22Rv1 (cell line): ENCODE measurements at regions not wholly inside any gene's neighbourhood (a gene's known extent, or its start where the extent isn't known, plus 50 kb on each side); places are given as distances from the start of the nearest gene placed in this dataset.
"Not testable (repeated sequence)": the region's sequence is repeated elsewhere in the genome, so short reads cannot be mapped to it uniquely, and the experiment has no call there.

ENCODE experiments used
- H3K27ac ChIP-seq: fragments of 450-650 bp; 2 replicates; pipeline ENCODE4 v1.5.1; 2017
- ZFX ChIP-seq: fragments of 450-650 bp; IDR thresholded peaks from 2 replicates; pipeline ENCODE4 v1.6.1; 2017; ENCODE audit warnings: antibody characterized with exemption, borderline replicate concordance
- TF ChIP-seq, protein P1 (sequence below): fragments of 450-650 bp; IDR thresholded peaks from 2 replicates; pipeline ENCODE4 v1.5.1; 2017; ENCODE audit warnings: mild to moderate bottlenecking

DNA sequence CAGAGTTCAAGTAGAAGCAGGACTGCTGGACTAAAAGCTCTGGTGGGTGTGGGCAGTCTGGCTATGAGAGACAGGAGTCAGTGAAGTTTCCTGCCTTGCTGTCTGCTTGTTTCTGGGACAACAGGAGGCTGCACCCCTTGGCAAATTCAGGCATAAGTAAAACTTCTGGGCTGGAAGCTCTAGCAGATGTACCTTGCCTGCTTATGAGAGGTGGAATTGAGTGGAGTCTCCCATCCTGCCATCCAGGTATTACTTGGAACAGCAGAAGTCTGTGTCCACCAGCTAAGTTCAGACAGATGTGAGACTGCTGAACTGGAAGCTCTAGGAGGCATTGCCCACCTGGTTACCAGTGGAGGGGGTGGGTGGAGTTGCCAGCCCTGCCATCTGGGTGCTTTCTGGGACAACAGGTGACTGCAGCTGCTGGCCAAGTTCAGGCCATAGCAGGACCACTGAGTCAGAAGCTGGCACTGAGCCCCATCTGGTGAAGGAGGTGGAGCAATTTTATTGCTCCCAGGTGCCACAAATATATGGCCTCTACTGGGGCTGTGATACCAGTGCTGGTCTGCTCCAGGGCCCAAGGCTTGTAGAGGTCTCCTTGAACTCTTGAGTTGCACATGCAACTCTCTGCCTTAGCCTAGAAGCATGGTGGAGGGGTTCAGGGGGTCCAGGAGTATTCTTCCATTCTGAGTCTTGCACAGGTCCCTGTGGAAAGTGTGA is 199.4 kb upstream of the FN1 start:
- TF ChIP-seq ZFX, result no peak
- TF ChIP-seq, protein P1, sequence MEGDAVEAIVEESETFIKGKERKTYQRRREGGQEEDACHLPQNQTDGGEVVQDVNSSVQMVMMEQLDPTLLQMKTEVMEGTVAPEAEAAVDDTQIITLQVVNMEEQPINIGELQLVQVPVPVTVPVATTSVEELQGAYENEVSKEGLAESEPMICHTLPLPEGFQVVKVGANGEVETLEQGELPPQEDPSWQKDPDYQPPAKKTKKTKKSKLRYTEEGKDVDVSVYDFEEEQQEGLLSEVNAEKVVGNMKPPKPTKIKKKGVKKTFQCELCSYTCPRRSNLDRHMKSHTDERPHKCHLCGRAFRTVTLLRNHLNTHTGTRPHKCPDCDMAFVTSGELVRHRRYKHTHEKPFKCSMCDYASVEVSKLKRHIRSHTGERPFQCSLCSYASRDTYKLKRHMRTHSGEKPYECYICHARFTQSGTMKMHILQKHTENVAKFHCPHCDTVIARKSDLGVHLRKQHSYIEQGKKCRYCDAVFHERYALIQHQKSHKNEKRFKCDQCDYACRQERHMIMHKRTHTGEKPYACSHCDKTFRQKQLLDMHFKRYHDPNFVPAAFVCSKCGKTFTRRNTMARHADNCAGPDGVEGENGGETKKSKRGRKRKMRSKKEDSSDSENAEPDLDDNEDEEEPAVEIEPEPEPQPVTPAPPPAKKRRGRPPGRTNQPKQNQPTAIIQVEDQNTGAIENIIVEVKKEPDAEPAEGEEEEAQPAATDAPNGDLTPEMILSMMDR, result no peak
- no peak overlapping the region for H3K27ac ChIP-seq

DNA sequence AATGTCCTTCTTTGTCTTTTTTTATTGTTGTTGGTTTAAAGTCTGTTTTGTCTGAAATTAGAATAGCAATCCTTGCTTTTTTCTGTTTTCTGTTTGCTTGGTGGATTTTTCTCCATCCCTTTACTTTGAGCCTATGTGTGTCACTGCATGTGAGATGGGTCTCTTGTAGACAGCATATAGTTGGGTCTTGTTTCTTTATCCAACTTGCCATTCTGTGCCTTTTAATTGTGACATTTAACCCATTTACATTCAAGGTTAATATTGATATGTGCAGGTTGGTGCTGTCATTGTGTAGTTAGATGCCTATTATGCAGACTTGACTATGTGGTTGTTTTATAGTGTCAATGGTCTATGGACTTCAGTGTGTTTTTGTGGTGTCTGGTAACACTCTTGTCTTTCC is 197.5 kb upstream of the FN1 start:
- TF ChIP-seq, protein P1, result no peak
- no peak for TF ChIP-seq ZFX
- H3K27ac ChIP-seq, result no peak overlapping the region

DNA sequence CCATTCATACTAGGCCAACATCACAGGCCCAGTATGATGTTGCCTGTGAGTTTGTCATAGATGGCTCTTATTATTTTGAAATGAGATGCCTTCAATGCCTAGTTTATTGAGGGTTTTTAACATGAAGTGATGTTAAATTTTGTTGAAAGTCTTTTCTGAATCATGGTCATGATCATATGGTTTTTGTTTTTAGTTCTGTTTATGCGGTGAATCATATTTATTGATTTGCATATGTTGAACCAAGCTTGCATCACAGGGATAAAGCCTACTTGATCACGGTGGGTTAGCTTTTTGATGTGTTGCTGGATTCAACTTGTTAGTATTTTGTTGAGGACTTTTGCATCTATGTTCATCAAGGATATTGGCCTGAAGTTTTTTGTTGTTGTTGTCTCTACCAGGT is 195.8 kb upstream of the FN1 start:
- no peak for TF ChIP-seq ZFX
- TF ChIP-seq, protein P1, result no peak
- no peak overlapping the region for H3K27ac ChIP-seq

DNA sequence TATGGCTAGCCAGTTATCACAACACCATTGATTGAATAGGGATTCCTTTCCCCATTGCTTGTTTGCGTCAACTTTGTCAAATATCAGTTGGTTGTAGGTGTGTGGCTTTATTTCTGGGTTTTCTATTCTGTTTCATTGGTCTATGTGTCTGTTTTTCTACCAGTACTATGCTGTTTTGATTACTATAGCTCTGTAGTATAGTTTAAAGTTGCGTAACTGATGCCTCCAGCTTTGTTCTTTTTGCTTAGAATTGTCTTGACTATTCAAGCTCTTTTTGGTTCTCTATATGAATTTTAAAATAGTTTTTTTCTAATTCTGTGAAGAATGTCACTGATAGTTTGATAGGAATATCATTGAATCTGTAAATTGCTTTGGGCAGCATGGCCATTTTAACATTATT is 194.9 kb upstream of the FN1 start:
- not testable (repeated sequence) for H3K27ac ChIP-seq

DNA sequence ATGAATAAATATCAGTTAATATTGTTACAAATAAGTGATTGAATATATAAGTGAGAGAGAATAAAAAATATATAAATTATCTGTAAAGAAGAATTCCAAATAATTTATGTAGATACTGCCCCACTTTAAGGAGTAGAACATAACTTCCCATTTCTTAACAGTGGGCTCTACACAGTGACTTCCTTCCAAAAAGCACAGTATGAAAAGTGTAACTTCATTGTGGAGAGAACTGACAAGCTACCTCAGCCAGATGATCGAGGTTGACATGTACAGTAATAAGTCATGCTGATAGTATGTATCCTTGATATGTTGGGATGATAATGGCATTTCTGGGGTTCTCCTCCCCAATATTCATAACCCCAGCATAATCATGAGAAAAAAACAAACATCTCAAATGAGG is 191.9 kb upstream of the FN1 start:
- no peak for TF ChIP-seq ZFX
- TF ChIP-seq, protein P1, result no peak
- H3K27ac ChIP-seq, result no peak overlapping the region

DNA sequence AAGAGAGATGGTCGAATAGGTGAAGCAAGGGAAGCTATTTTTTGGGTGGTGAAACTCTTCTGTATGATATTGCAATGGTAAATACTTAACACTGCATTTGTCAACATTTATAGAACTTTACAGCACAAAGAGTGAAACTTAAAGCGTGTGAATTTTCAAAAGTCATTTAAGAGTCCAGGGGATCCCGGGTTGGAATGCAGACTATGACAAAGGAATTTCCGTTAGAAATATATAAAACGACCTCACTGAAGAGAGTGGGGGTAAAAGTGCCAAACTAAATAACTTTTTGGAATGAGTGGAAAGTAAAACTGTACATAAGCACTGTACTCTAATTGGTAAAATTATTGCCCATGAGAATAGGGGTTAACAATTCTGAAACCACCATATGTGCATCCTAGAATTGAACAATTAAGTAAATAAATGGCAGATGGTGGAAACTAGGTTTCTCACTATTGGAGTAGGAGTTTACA is 191.0 kb upstream of the FN1 start:
- no peak overlapping the region for H3K27ac ChIP-seq
- TF ChIP-seq, protein P1, result no peak

DNA sequence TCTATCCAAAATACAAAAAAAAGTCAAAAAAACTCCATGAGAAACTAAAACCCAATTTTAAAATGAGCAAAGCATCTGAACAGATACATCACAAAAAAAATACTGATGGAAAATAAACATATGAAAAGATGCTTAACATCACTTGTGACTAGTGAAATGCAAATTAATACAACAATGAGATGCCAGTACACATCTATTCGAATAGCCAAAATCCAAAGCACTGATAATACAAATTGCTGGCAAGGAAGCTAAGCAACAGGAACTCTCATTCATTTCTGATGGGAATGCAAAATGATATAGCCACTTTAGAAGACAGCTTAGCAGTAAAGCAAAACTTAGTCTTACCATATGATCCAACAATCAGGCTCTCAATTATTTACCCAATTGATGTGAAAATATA is 190.2 kb upstream of the FN1 start:
- H3K27ac ChIP-seq, result no peak overlapping the region
- TF ChIP-seq, protein P1, result no peak
- TF ChIP-seq ZFX, result no peak

DNA sequence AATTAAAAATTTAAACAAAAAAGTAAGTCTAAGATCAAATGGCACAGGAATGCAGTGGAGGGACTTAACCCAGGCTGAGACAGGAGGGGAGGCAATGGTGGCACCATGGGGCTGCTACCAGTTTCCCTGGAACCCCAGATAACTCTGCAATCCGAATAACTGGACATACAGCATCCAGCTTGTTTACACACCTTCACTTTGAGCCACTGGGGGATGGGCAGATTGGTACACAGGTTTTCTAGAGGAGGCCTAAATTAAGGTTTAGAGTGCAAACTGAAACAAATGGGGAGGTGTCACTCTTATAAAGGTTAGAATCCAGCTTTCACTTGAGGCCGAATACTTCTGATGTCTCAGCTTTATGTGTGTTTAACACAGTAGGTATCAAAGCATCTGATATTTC is 189.3 kb upstream of the FN1 start:
- TF ChIP-seq ZFX, result no peak
- TF ChIP-seq, protein P1, result no peak
- H3K27ac ChIP-seq, result no peak overlapping the region
